ENCODE measurements at regions not wholly inside any gene's neighbourhood (a gene's known extent, or its start where the extent isn't known, plus 50 kb on each side); places are given as distances from the start of the nearest gene placed in this dataset.

GRCh38 chr20:24164360-24164759, 175.8 kb upstream of the GGTLC1 start:
- Histone ChIP-seq H3K4me1 (no peaks in the 10 kb centered on the region), H3K27ac (no peak overlapping the region), H3K4me3 (no peak overlapping the region), H3K9me3 (no peaks in the 10 kb centered on the region), H3K27me3 (no peaks in the 10 kb centered on the region), H3K36me3 (no peaks in the 10 kb centered on the region)
- FAIRE-seq: no peak
- no peak for ATAC-seq
- DNase-seq: no peak
- TF ChIP-seq CTCF (IDR thresholded peaks at IDR 0.05): peak in 2 of 4 donors; percentile 8 to 13
- 35 to 46% methylated on average over 5 of the region's 5 CpGs for WGBS, 2 donors
- intact Hi-C loops (cut with DNase I): loop anchor here in 1 of 3 donors (10.0 kb wide), 1 partner anchor 750 kb away; no protein-coding TSS in a partner anchor

- Histone ChIP-seq H3K9me3 (no peaks in the 10 kb centered on the region), H3K27ac (no peak overlapping the region), H3K27me3 (no peaks in the 10 kb centered on the region), H3K36me3 (no peaks in the 10 kb centered on the region), H3K4me3 (no peak overlapping the region), H3K4me1 (no peaks in the 10 kb centered on the region)
- WGBS, 2 donors: 58 to 72% methylated on average over 2 of the region's 2 CpGs
- DNase-seq (no peak), ATAC-seq (no peak), FAIRE-seq (no peak)
- no peak for TF ChIP-seq CTCF (IDR thresholded peaks at IDR 0.05)
- intact Hi-C loops (cut with DNase I): loop anchor here in 1 of 3 donors (10.0 kb wide), 1 partner anchor 751 kb away; no protein-coding TSS in a partner anchor
These were observed 174.9 kb upstream of the GGTLC1 start for GRCh38 chr20:24163506-24163905.

DNA sequence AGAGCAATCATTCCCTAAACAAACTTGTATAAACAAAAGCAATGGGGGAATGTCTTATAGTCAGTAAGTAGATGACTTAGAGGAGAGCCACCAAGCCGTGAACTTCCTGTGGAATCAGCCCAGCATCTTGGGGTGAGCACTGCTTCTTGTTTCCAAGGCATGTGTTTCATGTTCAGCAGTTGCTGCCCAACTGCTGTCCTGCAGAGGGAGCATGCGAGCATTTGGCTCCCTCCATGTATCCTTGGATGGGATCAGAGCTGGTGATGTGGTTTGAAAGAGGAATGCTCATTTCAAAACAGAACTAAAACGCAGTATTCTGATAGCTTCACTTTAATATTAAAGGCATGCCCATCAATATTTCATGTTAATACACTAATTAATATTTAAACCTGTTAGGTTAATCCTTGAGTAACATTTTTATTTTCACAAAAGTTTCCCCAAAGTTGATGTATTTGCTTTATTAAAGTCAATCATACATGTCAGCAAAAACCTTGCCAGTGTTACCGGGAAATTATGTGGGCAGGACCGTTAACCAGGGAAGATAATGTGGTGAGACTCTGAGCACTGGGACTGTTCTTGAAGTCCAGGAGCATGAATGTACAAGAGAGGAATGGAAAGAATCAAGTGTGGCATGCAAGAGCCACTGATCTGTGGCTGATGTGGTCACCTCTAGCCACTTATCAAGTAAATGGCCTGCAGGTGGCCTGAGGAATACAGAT, 172.1 kb upstream of the GGTLC1 start:
- peak; percentile 74 to 95 (median 91) for ATAC-seq
- Histone ChIP-seq H3K27ac (no peak overlapping the region), H3K36me3 (no peaks in the 10 kb centered on the region), H3K4me1 (no peaks in the 10 kb centered on the region), H3K27me3 (no peaks in the 10 kb centered on the region), H3K9me3 (no peaks in the 10 kb centered on the region), H3K4me3 (no peak overlapping the region)
- no peak for FAIRE-seq
- intact Hi-C loops (cut with DNase I): loop anchor here in 1 of 3 donors (10.0 kb wide), 1 partner anchor 754 kb away; no protein-coding TSS in a partner anchor
- peak in 4 of 6 donors; percentile 35 to 74 (median 64) for DNase-seq
- 8 to 9% methylated on average over 5 of the region's 5 CpGs for WGBS, 2 donors
- peak; percentile 62 to 75 (median 69) for TF ChIP-seq CTCF (IDR thresholded peaks at IDR 0.05)

- WGBS, 2 donors: 8 to 9% methylated on average over 2 of the region's 2 CpGs
- no peak for ATAC-seq
- intact Hi-C loops (cut with DNase I): loop anchor here in 1 of 3 donors (10.0 kb wide), 1 partner anchor 757 kb away; no protein-coding TSS in a partner anchor
- no peaks in the 10 kb centered on the region for H3K36me3 ChIP-seq
- TF ChIP-seq CTCF (IDR thresholded peaks at IDR 0.05): no peak
- no peak overlapping the region for H3K27ac ChIP-seq
- FAIRE-seq: no peak
- H3K27me3 ChIP-seq: no peaks in the 10 kb centered on the region
- no peak overlapping the region for H3K4me3 ChIP-seq
- no peak for DNase-seq
- no peaks in the 10 kb centered on the region for H3K9me3 ChIP-seq
- no peaks in the 10 kb centered on the region for H3K4me1 ChIP-seq
These were observed 169.7 kb upstream of the GGTLC1 start for GRCh38 chr20:24158281-24158680.

DNA sequence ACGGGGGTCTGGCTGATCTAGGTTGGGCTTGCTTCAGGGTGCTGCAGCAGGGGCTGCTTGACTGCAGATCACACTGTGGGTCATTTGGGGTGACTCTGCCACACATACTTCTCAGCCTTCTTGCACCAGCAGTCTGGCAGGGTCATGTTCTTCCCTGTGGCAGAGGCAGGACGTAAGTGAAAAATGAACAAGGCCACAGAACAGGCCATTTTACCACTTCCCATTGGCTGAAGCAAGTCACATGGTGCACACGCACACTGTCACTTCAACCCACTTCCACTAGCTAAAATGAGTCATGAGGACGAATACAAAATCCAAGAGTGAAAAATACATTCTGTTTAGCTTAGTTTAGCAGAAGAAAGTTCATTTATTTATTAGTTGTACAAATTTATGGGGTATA, 168.6 kb upstream of the GGTLC1 start:
- Histone ChIP-seq H3K27ac (no peak overlapping the region), H3K9me3 (no peaks in the 10 kb centered on the region), H3K4me3 (no peak overlapping the region), H3K4me1 (no peaks in the 10 kb centered on the region), H3K36me3 (no peaks in the 10 kb centered on the region), H3K27me3 (no peaks in the 10 kb centered on the region)
- DNase-seq (no peak), ATAC-seq (no peak), FAIRE-seq (no peak)
- no peak for TF ChIP-seq CTCF (IDR thresholded peaks at IDR 0.05)
- 68 to 72% methylated on average over 4 of the region's 4 CpGs for WGBS, 2 donors
- intact Hi-C loops (cut with DNase I): loop anchor here in 1 of 3 donors (10.0 kb wide), 1 partner anchor 758 kb away; no protein-coding TSS in a partner anchor
